PFSK-1 (cell line): ENCODE measurements at regions not wholly inside any gene's neighbourhood (a gene's known extent, or its start where the extent isn't known, plus 50 kb on each side); places are given as distances from the start of the nearest gene placed in this dataset.

Experiments used
- FOXP2 ChIP-seq: optimal IDR thresholded peaks from 2 replicates; pipeline ENCODE3; 2011; ENCODE audit warnings: borderline replicate concordance, control low read depth, inconsistent platforms; ENCODE audit not compliant: insufficient read depth; ENCODE audit errors: extremely low read length, extremely low read depth
- REST ChIP-seq, 2 experiments: IDR thresholded peaks; 2 replicates each; pipeline versions ENCODE4 v1.6.1 to v1.8.0; 2011 to 2012; ENCODE audit warnings: low read depth in 2 of 2, low read length in 2 of 2, control low read depth in 1 of 2, inconsistent platforms in 1 of 2, mild to moderate bottlenecking in 1 of 2, moderate library complexity in 1 of 2; ENCODE audit not compliant: insufficient read depth in 1 of 2
- TAF1 ChIP-seq: IDR thresholded peaks from 2 replicates; pipeline ENCODE4 v1.6.1; 2012; ENCODE audit warnings: low read length, control low read depth, borderline replicate concordance; ENCODE audit not compliant: insufficient read depth

- no peak for TF ChIP-seq TAF1
- TF ChIP-seq REST (IDR thresholded peaks at IDR 0.05; ENCODE audit: insufficient read depth in 1 of 2, low read depth in 2 of 2, low read length in 2 of 2), result no peak
- no peak for TF ChIP-seq FOXP2
Measured at GRCh38 chr2:65485839-65486238, 53.4 kb upstream of the SPRED2 start.
